Heart left ventricle (tissue), 16 donors: ENCODE measurements at regions not wholly inside any gene's neighbourhood (a gene's known extent, or its start where the extent isn't known, plus 50 kb on each side); places are given as distances from the start of the nearest gene placed in this dataset.

Experiments
- ATAC-seq, 4 donors: fragments of 200-7000 bp; cut with Tn5 transposase; one replicate each; pipeline ENCODE4 v1.9.1; 2020 to 2022; ENCODE audit warnings: moderate library complexity in 4 of 4, mild to moderate bottlenecking in 3 of 4, moderate number of reproducible peaks in 1 of 4
- DNase-seq, 5 donors: peaks; one replicate each; pipeline ENCODE4 v3.0.0-alpha.2; 2020
- H3K27ac ChIP-seq, 12 donors: fragments of 200-600 bp; sonication (generic) in 4 of 12; one replicate each; pipeline versions ENCODE4 v1.5.0 to v1.8.0; 2016 to 2022; ENCODE audit warnings: mild to moderate bottlenecking in 2 of 12
- H3K27me3 ChIP-seq, 9 donors: fragments of 200-600 bp; sonication (generic) in 2 of 9; one replicate each; pipeline versions ENCODE4 v1.5.1 to v1.8.0; 2016 to 2022; ENCODE audit warnings: mild to moderate bottlenecking in 3 of 9
- H3K36me3 ChIP-seq, 9 donors: fragments of 200-600 bp; sonication (generic) in 2 of 9; one replicate each; pipeline versions ENCODE4 v1.5.0 to v1.8.0; 2018 to 2022; ENCODE audit warnings: mild to moderate bottlenecking in 2 of 9
- H3K4me1 ChIP-seq, 12 donors: fragments of 200-600 bp; sonication (generic) in 4 of 12; one replicate each; pipeline versions ENCODE4 v1.5.0 to v1.8.0; 2016 to 2022; ENCODE audit warnings: mild to moderate bottlenecking in 3 of 12
- H3K4me3 ChIP-seq, 12 donors: fragments of 200-600 bp; sonication (generic) in 4 of 12; one replicate each; pipeline versions ENCODE4 v1.5.0 to v1.8.0; 2017 to 2022; ENCODE audit warnings: mild to moderate bottlenecking in 9 of 12, moderate library complexity in 4 of 12
- H3K9me3 ChIP-seq, 12 donors: fragments of 200-600 bp; sonication (generic) in 4 of 12; one replicate each; pipeline versions ENCODE4 v1.5.0 to v1.8.0; 2016 to 2022; ENCODE audit warnings: mild to moderate bottlenecking in 1 of 12
- CTCF ChIP-seq, 12 donors: fragments of 200-600 bp; sonication (generic) in 4 of 12; IDR thresholded peaks; one replicate each; pipeline versions ENCODE4 v1.5.0 to v1.8.0; 2018 to 2022; ENCODE audit warnings: antibody characterized with exemption in 12 of 12, mild to moderate bottlenecking in 5 of 12
- POLR2A ChIP-seq, 2 donors: fragments of 450-650 bp; IDR thresholded peaks; one replicate each; pipeline ENCODE4 v1.6.1; 2017; ENCODE audit warnings: antibody characterized with exemption in 2 of 2, mild to moderate bottlenecking in 2 of 2, moderate library complexity in 2 of 2
- WGBS, 4 donors: extraction: QIAGEN DNeasy Blood & Tissue Kit in 2 of 4; methylation state at CpG; one replicate each; pipeline versions ENCODE4 v1.1.5 to v1.1.7; 2013 to 2018; 5-methylcytosine and 5-hydroxymethylcytosine counted together
- intact Hi-C, 10 donors: fragments of 100-400 bp; cut with DNase I; formaldehyde crosslinking; loops; one replicate each; pipeline versions ENCODE4 v1.11.1 to v1.14.2; 2022
- donor health status: ischemic (EF 13 %, LVEDD 7.1; RV severe dilation, severe dysfunction).
- donor health status: healthy with polysubstance abuse.
- donor health status: DM: no; HTN: yes; CAD: no.
- donor health status: DM: no; HTN: no; CAD: no.
- donor health status: ischemic (EF 25% LVEDD 6.9; RV normal size, moderate dysfunction).
- donor health status: ischemic (EF 25% LVEDD 5.7; RV mildly dilated, moderate dysfunction).
- donor health status: healthy.
- donor health status: DM: yes; HTN: yes; CAD: no.
- donor health status: ischemic (EF 35%, LVEDD 5.7; RV mildly dilated, moderate dysfunction).
- donor health status: nonischemic (EF 11% LVEDD 7.7; RV severe dilation, severe dysfunction).
- donor health status: DM: yes; HTN: yes; CAD: no.
- donor health status: PGD.
- donor health status: ischemic (EF 29% LVEDD 5.4; RV normal size, mild dysfunction).
- donor health status: nonischemic (EF 23%, LVEDD 6.1; RV moderate dilation, normal function).

GRCh38 chr16:65760874-65761273 lies 605.6 kb upstream of the CDH5 start:
- WGBS, 4 donors = 77 to 83% (median 81%) methylated on average over 4 of the region's 4 CpGs
- H3K36me3 ChIP-seq = no peaks in the 10 kb centered on the region
- H3K27ac ChIP-seq = no peak overlapping the region
- intact Hi-C loops = no loop called here
- no peak for DNase-seq
- no peak for ATAC-seq
- H3K4me3 ChIP-seq = no peak overlapping the region
- no peaks in the 10 kb centered on the region for H3K27me3 ChIP-seq
- TF ChIP-seq POLR2A (IDR thresholded peaks at IDR 0.05) = no peak
- TF ChIP-seq CTCF (IDR thresholded peaks at IDR 0.05) = no peak
- H3K4me1 ChIP-seq = no peaks in the 10 kb centered on the region
- H3K9me3 ChIP-seq = no peaks in the 10 kb centered on the region

GRCh38 chr16:65758620-65759019 lies 607.9 kb upstream of the CDH5 start:
- Histone ChIP-seq H3K27ac (no peak overlapping the region), H3K4me3 (no peak overlapping the region), H3K27me3 (no peaks in the 10 kb centered on the region), H3K4me1 (no peaks in the 10 kb centered on the region), H3K9me3 (no peaks in the 10 kb centered on the region), H3K36me3 (no peaks in the 10 kb centered on the region)
- TF ChIP-seq POLR2A (IDR thresholded peaks at IDR 0.05) (no peak), CTCF (IDR thresholded peaks at IDR 0.05) (no peak)
- WGBS, 4 donors = 84 to 96% (median 86%) methylated on average over 4 of the region's 4 CpGs
- intact Hi-C loops = no loop called here
- DNase-seq (no peak), ATAC-seq (no peak)

GRCh38 chr16:65757064-65757463 lies 609.4 kb upstream of the CDH5 start:
- H3K4me1 ChIP-seq = no peaks in the 10 kb centered on the region
- no peak overlapping the region for H3K4me3 ChIP-seq
- no peaks in the 10 kb centered on the region for H3K36me3 ChIP-seq
- no peaks in the 10 kb centered on the region for H3K27me3 ChIP-seq
- no peaks in the 10 kb centered on the region for H3K9me3 ChIP-seq
- 44 to 62% (median 54%) methylated on average over 4 of the region's 4 CpGs for WGBS, 4 donors
- no peak overlapping the region for H3K27ac ChIP-seq
- TF ChIP-seq CTCF (IDR thresholded peaks at IDR 0.05) (no peak), POLR2A (IDR thresholded peaks at IDR 0.05) (no peak)
- intact Hi-C loops = no loop called here
- DNase-seq (no peak), ATAC-seq (no peak)

GRCh38 chr16:65756163-65756562 lies 610.3 kb upstream of the CDH5 start:
- WGBS, 4 donors = 89 to 97% (median 91%) methylated on average over 4 of the region's 4 CpGs
- no peak overlapping the region for H3K4me3 ChIP-seq
- intact Hi-C loops = no loop called here
- ATAC-seq (no peak), DNase-seq (no peak)
- peaks cover 0 to 1% (median 0%) of the 10 kb centered on the region in 9 donors for H3K27me3 ChIP-seq
- H3K9me3 ChIP-seq = no peaks in the 10 kb centered on the region
- H3K27ac ChIP-seq = no peak overlapping the region
- no peaks in the 10 kb centered on the region for H3K36me3 ChIP-seq
- TF ChIP-seq POLR2A (IDR thresholded peaks at IDR 0.05) (no peak), CTCF (IDR thresholded peaks at IDR 0.05) (no peak)
- no peaks in the 10 kb centered on the region for H3K4me1 ChIP-seq
